Central memory CD8-positive, alpha-beta T cell (primary cell): ENCODE measurements at regions not wholly inside any gene's neighbourhood (a gene's known extent, or its start where the extent isn't known, plus 50 kb on each side); places are given as distances from the start of the nearest gene placed in this dataset.
"Not testable (repeated sequence)": the region's sequence is repeated elsewhere in the genome, so short reads cannot be mapped to it uniquely, and the experiment has no call there.

ENCODE experiments used
- ATAC-seq: fragments of 150-1000 bp; cut with Tn5 transposase; replicated peaks from 2 replicates; pipeline ENCODE4 v1.10.0; 2022; ENCODE audit warnings: mild to moderate bottlenecking, moderate FRiP score, moderate number of reproducible peaks; ENCODE audit not compliant: poor library complexity, severe bottlenecking; ENCODE audit errors: extremely low read depth
- DNase-seq, 2 donors: peaks; one replicate each; pipeline ENCODE4 v3.0.0; 2021; ENCODE audit warnings: low spot score in 2 of 2
- H3K27ac Mint-ChIP-seq: one replicate; pipeline ENCODE4 v1.8.0; 2022; ENCODE audit warnings: low read depth, mild to moderate bottlenecking, moderate library complexity, mixed read lengths
- H3K27me3 Mint-ChIP-seq: one replicate; pipeline ENCODE4 v1.8.0; 2022; ENCODE audit warnings: mixed read lengths
- H3K36me3 Mint-ChIP-seq: one replicate; pipeline ENCODE4 v1.8.0; 2022; ENCODE audit warnings: mild to moderate bottlenecking, moderate library complexity, mixed read lengths; ENCODE audit not compliant: insufficient read depth
- H3K4me1 Mint-ChIP-seq: one replicate; pipeline ENCODE4 v1.8.0; 2022; ENCODE audit warnings: mixed read lengths
- H3K4me3 Mint-ChIP-seq: one replicate; pipeline ENCODE4 v1.8.0; 2022; ENCODE audit warnings: mild to moderate bottlenecking, moderate library complexity, mixed read lengths
- H3K9me3 Mint-ChIP-seq: one replicate; pipeline ENCODE4 v1.8.0; 2022; ENCODE audit warnings: mixed read lengths

DNA sequence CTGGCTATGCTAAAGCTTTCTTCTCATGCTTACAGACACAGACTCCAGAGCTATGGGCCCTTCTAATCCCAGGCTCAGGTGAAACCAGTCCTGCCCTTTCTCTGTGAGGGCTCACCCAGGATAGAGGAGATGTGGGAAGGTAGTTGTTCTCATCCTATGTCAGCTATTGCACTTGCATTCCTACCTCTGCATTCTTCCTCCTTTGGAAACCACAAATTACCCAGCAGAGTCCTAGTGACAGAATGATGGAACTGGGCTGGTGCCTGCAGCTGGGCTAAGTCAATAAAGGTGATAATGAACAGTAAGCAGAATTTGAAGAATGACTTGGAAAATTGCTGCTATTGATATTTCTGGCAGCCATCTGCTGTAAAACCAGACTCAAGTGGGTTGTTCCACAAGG, 560.0 kb downstream of the TMEM135 start:
- Mint-ChIP-seq H3K36me3 (no peaks in the 10 kb centered on the region), H3K4me1 (no peaks in the 10 kb centered on the region), H3K4me3 (no peak overlapping the region), H3K27me3 (no peaks in the 10 kb centered on the region), H3K27ac (no peak overlapping the region), H3K9me3 (peaks cover 5% of the 10 kb centered on the region)
- DNase-seq, result no peak
- no peak for ATAC-seq

DNA sequence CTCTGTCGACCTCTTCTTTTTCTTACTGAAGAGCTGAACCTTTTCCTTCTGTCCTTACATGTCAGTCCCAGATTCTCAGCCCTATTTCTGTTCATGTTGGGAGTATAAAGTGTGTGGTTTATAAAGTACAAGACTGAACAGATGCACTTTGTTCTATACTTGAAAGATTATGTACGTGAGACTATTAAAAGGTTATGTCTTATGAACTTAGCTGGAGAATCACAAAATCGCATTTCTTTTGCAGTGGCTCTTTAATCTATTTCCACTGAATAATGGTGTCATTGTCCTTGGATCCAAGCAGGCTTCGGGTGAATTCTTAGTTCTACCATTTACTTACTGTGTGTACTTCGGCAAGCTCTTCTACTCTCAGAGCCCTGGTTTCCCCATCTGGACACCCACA, 558.4 kb downstream of the TMEM135 start:
- no peak overlapping the region for H3K4me3 Mint-ChIP-seq
- H3K4me1 Mint-ChIP-seq, result no peaks in the 10 kb centered on the region
- DNase-seq (no peak), ATAC-seq (no peak)
- no peaks in the 10 kb centered on the region for H3K27me3 Mint-ChIP-seq
- H3K9me3 Mint-ChIP-seq, result peaks cover 11% of the 10 kb centered on the region
- no peak overlapping the region for H3K27ac Mint-ChIP-seq
- H3K36me3 Mint-ChIP-seq, result no peaks in the 10 kb centered on the region

DNA sequence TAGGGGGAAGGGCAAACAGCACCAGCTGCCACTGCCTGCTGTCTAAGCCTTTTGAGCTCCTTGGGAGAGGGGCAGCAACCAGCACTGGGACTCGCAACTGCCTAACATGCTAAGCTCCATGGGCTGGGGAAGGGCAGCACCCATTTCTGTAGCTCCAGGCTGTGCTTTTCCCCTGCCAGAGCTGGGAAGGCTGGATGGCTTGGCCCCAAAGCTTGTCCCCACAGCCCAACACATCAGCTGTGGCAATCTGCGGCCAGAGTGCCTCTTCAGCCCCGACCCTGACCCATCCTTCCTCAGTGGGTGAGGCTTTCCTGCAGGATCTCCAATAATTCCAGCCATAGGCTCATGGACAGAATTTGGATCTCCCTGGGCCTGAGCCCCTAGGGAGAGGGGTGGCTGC, 551.3 kb downstream of the TMEM135 start:
- no peak overlapping the region for H3K4me3 Mint-ChIP-seq
- ATAC-seq (no peak), DNase-seq (no peak)
- no peaks in the 10 kb centered on the region for H3K36me3 Mint-ChIP-seq
- H3K4me1 Mint-ChIP-seq, result no peaks in the 10 kb centered on the region
- no peak overlapping the region for H3K27ac Mint-ChIP-seq
- H3K9me3 Mint-ChIP-seq, result peaks cover 33% of the 10 kb centered on the region
- H3K27me3 Mint-ChIP-seq, result no peaks in the 10 kb centered on the region

DNA sequence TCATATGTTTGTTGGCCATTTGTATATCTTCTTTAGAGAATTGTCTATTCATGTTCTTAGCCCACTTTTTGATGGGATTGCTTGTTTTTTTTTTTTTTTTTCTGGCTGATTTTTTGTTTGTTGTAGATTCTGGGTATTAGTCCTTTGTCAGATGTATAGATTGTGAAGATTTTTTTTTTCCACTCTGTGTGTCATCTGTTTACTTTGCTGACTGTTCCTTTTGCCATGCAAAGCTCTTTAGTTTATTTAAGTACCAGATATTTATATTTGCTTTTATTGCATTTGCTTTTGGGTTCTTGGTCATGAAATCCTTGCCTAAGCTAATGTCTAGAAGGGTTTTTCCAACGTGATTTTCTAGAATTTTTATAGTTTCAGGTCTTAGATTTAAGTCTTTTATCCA, 547.9 kb downstream of the TMEM135 start:
- not testable (repeated sequence) for H3K4me1 Mint-ChIP-seq, DNase-seq, H3K27me3 Mint-ChIP-seq, H3K27ac Mint-ChIP-seq, ATAC-seq, H3K36me3 Mint-ChIP-seq, H3K4me3 Mint-ChIP-seq
- H3K9me3 Mint-ChIP-seq, result peaks cover 27% of the 10 kb centered on the region

DNA sequence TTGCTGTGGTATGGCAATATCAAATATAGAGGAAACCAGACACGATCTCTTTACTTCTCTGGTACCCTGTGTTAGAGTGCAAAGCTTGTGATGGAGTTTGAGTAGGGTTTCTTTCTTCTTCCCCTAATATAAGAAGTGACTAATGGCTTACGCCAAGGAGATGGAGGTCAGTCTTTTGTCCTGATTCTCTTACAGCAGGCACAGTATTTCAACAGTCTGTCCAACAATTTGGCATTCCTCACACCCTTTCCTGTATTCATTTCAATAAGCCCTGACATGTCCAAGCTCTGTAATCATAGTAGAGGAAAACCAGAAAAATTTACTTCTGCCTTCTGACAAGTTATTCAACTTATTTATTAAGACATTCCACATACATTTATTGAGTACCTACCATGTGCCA, 546.2 kb downstream of the TMEM135 start:
- ATAC-seq, result no peak
- H3K9me3 Mint-ChIP-seq, result peaks cover 17% of the 10 kb centered on the region
- H3K4me1 Mint-ChIP-seq, result no peaks in the 10 kb centered on the region
- no peak overlapping the region for H3K27ac Mint-ChIP-seq
- H3K4me3 Mint-ChIP-seq, result no peak overlapping the region
- no peak for DNase-seq
- no peaks in the 10 kb centered on the region for H3K27me3 Mint-ChIP-seq
- H3K36me3 Mint-ChIP-seq, result no peaks in the 10 kb centered on the region

DNA sequence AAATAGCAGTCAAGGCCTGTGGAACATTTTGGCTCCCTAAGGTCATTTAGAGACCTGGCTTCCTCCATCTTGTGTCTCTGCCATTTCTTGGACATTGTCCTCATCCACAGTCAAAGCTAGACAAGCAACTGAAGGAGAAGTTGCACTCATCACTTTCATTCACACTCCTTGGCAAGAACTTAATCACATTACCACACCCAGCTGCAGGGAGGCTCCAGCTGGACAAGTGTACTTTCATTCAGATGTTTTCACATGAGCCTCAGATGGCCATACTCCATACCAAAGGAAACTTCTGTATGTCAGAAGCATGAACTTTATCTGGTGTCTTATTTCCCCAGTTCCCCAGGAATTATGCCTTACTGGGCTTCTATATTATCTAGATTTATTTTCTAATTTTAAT, 537.4 kb downstream of the TMEM135 start:
- no peaks in the 10 kb centered on the region for H3K27me3 Mint-ChIP-seq
- no peak for ATAC-seq
- H3K4me3 Mint-ChIP-seq, result no peak overlapping the region

DNA sequence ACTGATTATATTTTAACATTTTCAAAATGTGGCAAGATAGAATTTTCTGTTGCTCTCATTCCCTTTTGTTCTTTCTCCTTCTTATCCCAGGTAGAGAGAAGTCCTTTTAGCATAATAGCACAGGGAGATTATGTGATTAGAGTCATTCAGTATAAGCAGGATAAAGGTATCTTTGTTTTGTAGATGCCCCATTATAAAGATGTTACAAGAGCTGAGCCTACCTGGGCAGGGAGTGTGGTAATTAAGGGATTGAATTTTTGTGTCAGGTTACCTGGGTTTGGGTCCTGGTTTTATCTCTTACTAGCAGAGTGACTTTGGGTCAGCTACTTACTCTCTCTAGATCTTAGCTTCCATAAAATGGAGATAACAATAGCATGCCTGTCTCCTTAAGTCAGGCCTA, 536.5 kb downstream of the TMEM135 start:
- H3K27ac Mint-ChIP-seq, result no peak overlapping the region
- no peak overlapping the region for H3K4me3 Mint-ChIP-seq
- no peaks in the 10 kb centered on the region for H3K36me3 Mint-ChIP-seq
- DNase-seq (no peak), ATAC-seq (no peak)
- no peaks in the 10 kb centered on the region for H3K4me1 Mint-ChIP-seq
- no peaks in the 10 kb centered on the region for H3K9me3 Mint-ChIP-seq
- H3K27me3 Mint-ChIP-seq, result no peaks in the 10 kb centered on the region

More for the DNA sequence above, 537.4 kb downstream of the TMEM135 start:
- Mint-ChIP-seq H3K4me1 (no peaks in the 10 kb centered on the region), H3K9me3 (no peaks in the 10 kb centered on the region), H3K36me3 (no peaks in the 10 kb centered on the region), H3K27ac (no peak overlapping the region)
- DNase-seq, result no peak

DNA sequence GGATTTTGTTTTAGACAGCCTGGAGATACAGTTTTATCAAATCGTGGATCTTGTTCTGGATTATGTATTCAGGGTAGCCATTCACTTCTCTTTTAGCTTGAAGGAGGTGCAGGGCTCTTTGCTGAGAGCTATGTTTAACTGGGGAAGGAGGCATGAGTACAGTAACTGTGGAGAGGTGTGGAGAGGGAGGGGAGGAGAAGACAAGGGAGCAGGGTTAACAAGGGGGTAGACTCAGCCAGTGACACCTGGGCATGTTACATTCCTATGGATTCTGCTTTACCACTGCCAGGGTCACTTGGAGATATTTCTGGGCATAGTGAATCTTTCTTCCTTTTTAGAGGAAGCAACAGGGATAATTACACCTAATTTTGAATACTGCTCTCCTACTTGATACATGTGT, 536.0 kb downstream of the TMEM135 start:
- no peak for DNase-seq
- no peak for ATAC-seq
- Mint-ChIP-seq H3K36me3 (no peaks in the 10 kb centered on the region), H3K27ac (no peak overlapping the region), H3K9me3 (no peaks in the 10 kb centered on the region), H3K4me1 (no peaks in the 10 kb centered on the region), H3K27me3 (no peaks in the 10 kb centered on the region), H3K4me3 (no peak overlapping the region)

DNA sequence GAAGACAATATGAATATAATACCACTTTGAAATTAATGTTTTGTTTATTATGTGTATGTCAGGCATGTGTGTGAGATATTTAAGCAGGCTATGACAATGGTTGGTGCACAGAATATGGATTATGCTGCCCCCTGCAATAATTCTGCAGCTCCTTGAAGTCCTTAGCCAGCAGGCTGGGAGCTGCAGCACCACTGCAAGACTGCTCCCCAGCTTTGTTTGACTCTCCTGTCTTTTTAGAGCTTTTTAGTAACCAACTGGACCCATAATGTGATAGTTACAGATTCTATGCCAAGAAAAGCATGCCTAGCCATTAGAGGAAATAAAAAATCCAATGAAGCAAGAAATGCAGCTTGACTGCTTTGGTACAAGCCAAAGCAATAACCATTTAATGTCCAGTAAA, 535.1 kb downstream of the TMEM135 start:
- Mint-ChIP-seq H3K27me3 (no peaks in the 10 kb centered on the region), H3K4me3 (no peak overlapping the region), H3K4me1 (no peaks in the 10 kb centered on the region), H3K27ac (no peak overlapping the region), H3K36me3 (no peaks in the 10 kb centered on the region), H3K9me3 (peaks cover 6% of the 10 kb centered on the region)
- ATAC-seq (no peak), DNase-seq (no peak)

DNA sequence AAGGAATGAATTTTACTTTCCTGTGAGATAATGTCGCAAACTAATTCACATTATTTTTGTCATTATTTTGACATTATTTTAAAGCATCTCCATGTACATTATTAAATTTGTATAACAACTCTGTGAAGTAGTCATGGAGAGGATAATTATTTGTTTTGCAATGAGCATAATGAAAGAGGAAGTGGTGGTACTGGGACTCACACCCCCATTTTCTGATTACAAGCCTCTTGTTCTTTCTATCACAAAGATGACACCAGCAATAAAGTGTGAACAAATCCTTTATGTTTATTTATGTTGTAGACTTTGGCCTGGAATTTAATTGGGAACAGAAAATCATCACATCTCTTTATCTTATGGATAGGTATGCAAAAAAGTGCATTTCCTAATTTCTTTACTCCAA, 522.6 kb downstream of the TMEM135 start:
- Mint-ChIP-seq H3K27ac (no peak overlapping the region), H3K4me3 (no peak overlapping the region), H3K9me3 (peaks cover 10% of the 10 kb centered on the region), H3K36me3 (no peaks in the 10 kb centered on the region), H3K4me1 (no peaks in the 10 kb centered on the region), H3K27me3 (no peaks in the 10 kb centered on the region)
- DNase-seq (no peak), ATAC-seq (no peak)

DNA sequence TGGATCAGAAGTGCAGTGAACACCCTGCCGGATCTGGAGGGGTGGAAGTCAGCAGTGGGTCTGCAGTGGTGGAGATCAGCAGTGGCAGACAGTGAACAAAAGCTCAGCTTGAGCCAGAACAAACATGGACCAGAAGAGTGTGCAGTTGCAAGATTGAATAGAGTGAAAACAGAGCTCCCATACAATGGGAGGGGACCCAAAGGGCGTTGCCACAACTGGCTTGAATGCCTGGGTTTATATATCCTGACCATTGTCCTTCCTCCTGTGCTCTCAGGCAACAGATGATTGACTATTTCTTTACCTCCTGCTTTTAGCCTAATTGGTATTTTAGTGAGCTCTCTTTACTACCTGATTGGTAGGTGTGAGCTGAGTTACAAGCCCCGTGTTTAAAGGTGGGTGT, 522.1 kb downstream of the TMEM135 start:
- H3K27ac Mint-ChIP-seq, H3K4me3 Mint-ChIP-seq, ATAC-seq, H3K36me3 Mint-ChIP-seq, DNase-seq, H3K27me3 Mint-ChIP-seq, H3K4me1 Mint-ChIP-seq: not testable (repeated sequence)
- peaks cover 14% of the 10 kb centered on the region for H3K9me3 Mint-ChIP-seq

DNA sequence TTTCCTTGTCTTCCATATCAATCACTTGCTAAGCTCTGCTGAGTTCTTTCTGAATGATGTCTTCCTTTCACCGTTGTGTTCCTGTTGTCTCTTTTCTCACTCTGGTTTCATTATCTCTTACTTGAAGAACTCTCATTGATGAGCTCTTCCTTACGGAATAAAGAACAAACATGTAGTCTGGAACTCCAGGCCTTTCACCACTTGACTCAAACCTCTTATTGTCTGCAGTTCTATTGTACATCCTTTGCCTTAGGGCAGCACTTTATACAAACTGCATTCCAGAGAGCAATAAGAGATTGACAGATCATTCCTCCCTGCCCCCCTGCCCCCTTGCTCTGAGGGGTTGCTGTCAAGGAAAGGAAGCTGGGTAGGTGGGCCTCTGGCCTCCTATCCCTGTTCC, 517.4 kb downstream of the TMEM135 start:
- Mint-ChIP-seq H3K9me3 (peaks cover 15% of the 10 kb centered on the region), H3K36me3 (no peaks in the 10 kb centered on the region), H3K27me3 (no peaks in the 10 kb centered on the region), H3K4me1 (no peaks in the 10 kb centered on the region), H3K27ac (no peak overlapping the region), H3K4me3 (no peak overlapping the region)
- ATAC-seq, result no peak
- DNase-seq, result no peak

DNA sequence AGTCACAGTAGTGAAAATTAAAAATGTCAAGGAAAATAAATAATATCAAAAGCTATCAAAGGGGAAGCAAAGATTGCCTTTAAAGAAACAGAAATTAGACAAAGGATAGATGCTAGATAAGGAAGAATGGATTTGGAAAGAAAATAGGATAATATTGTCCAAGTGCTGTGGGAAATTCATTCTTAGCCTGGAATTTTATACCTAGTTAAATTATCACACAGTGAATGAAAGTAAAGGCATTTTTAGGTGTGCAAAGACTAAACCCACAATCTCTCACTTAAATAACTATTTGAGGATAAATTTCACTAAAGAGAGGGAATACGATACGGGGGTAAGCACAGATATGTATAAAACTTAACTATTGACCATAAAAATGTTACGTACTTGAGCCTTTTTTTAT, 511.1 kb downstream of the TMEM135 start:
- no peaks in the 10 kb centered on the region for H3K27me3 Mint-ChIP-seq
- DNase-seq, result no peak
- ATAC-seq, result no peak
- no peak overlapping the region for H3K27ac Mint-ChIP-seq
- H3K36me3 Mint-ChIP-seq, result no peaks in the 10 kb centered on the region
- H3K4me1 Mint-ChIP-seq, result no peaks in the 10 kb centered on the region
- no peak overlapping the region for H3K4me3 Mint-ChIP-seq
- peaks cover 22% of the 10 kb centered on the region for H3K9me3 Mint-ChIP-seq

DNA sequence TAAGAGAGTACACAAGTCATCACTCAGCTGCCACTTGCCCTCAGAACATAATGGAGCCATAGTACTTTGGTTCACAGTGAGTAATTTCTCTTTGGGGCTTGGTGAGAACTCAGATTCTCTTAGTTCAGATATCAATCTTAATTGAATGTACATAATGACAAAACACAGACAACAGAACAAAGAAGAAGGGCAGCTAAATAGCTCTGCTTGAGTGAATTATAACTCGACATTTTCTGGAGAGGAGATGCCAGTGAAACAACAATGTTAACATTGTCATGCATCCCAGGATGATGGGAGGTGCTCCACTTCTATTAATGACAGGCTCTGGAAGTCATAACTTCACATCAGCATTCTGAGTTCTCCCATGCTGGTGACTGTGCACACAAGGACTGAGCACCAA, 508.1 kb downstream of the TMEM135 start:
- Mint-ChIP-seq H3K9me3 (peaks cover 28% of the 10 kb centered on the region), H3K4me1 (no peaks in the 10 kb centered on the region), H3K27me3 (no peaks in the 10 kb centered on the region), H3K36me3 (no peaks in the 10 kb centered on the region), H3K4me3 (no peak overlapping the region), H3K27ac (no peak overlapping the region)
- no peak for DNase-seq
- no peak for ATAC-seq
